Activated CD4-positive, alpha-beta T cell treated with anti-CD3 and anti-CD28 coated beads, Interleukin-2, amount 50 U/mL, for 1 hour (primary cell): ENCODE measurements at regions not wholly inside any gene's neighbourhood (a gene's known extent, or its start where the extent isn't known, plus 50 kb on each side); places are given as distances from the start of the nearest gene placed in this dataset.
"Not testable (repeated sequence)": the region's sequence is repeated elsewhere in the genome, so short reads cannot be mapped to it uniquely, and the experiment has no call there.

Experiments
- DNase-seq: peaks from one replicate; pipeline ENCODE4 v3.0.0-alpha.2; 2020

DNA sequence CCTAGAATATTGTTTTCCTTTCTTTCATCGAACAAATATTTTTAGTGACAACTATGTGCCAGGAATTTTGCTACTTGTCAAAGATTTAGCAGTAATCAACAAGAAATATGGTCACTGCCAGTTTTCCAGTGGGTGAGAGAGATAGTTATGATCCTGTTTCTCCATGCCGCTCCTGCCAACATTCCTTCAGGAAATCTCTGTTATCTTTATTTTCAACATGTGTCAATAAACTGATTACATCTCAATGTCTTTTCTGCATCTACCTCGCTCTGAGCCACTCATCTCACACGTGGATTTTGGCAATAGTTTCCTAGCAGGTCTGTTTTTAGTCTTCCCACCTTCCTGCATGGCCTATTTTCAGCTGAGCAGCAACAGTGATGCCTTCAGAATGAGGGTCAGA lies 650.0 kb upstream of the STXBP6 start:
- no peak for DNase-seq

DNA sequence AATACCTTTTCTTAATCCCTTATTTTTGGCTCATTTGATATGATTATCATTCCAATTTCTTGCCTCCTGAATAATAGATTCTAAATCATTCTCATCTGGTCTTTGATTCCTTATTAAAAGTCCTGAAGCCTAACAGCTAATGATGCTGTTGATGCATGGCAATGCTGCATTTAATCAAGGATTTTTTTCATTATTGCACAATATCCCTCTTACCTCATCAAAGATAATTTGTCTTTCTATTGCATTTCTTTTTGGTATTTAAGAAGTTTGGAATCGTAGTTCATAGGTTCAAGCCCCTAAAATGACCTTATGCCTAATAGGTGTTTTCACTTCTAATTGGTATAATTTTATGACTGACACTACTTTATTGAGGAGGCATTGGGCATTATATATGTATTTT lies 648.2 kb upstream of the STXBP6 start:
- DNase-seq = no peak

DNA sequence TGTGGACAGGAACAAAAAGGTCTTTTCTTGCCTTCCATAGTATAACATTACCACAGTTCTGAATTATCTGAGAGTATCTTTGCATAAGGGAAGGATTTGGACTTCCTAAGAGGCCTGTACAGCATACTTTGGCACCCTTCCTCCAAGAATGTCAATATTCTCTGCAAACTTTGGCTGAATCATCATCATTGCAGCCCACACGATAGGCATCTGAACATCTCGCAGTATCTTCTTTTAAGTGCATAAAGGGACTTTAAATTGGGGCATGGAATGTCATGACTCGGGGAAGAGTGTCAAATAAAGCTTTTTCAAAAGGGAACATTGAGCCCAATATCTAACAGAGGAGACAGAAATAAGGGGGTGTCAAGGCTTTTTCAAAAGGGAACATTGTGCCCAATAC lies 646.2 kb upstream of the STXBP6 start:
- no peak for DNase-seq

DNA sequence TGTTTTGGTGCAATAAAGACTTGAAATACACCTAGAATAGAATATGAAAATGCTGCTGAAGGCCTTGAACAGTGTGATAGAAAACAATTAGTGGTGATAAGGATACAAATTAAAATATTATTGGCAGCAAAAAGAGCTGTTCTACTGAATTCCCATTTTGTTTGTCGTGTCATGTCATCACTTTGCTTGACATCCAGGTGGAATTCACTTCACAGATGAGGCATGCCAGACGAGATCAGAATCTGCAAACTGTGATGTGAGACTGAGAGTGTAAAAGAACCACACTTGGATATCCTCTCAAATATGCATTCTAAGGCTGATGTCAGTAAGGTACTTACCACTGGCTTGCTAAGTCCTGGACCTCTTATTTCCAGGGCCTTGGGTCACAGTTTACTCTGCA lies 635.1 kb upstream of the STXBP6 start:
- DNase-seq = no peak

DNA sequence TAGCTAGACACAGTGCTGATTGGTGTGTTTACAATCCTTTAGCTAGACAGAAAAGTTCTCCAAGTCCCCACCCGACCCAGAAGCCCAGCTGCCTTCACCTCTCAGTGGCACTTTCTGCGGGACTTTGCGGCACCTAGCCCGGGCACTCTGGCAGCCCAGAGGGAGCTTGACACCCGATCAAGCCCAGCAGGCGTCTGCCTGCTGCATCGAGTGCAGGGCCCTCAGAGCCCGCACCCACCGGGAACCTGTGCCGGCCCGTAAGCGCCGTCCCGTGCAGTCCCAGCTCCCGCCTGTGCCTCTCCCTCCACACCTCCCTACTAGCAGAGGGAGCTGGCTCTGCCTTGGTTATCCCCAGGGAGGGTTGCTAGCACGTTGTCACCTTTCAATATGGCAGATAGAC lies 631.0 kb upstream of the STXBP6 start:
- no peak for DNase-seq

DNA sequence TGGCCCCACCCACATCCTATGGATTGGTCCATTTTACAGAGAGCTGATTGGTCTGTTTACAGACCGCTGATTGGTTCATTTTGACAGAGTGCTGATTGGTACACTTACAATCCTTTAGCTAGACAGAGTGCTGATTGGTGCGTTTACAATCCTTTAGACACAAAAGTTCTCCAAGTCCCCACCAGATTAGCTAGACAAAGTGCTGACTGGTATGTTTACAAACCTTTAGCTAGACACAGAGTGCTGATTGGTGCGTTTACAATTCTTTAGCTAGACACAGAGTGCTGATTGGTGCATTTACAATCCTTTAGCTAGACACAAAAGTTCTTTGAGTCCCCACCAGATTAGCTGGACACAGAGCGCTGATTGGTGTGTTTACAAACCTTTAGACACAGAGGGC lies 630.6 kb upstream of the STXBP6 start:
- not testable (repeated sequence) for DNase-seq

DNA sequence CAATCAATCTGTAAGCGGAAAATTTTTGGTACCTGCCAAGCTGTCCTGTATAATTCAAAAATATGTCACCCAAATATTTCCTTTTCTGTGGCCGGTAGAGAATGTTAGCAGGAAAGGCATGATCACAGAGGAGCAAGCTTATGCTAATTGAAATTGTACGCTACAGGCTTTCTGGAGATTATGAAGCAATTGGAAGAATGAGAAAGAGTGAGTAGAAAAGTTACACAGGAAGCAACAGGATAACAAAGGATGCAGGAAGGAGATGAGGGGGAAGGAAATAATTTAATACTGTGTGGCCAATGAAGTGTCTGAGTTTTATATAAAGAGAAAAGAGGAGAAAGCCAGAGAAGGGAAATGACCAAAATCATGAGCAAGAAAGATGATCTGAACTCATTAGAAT lies 627.2 kb upstream of the STXBP6 start:
- no peak for DNase-seq

DNA sequence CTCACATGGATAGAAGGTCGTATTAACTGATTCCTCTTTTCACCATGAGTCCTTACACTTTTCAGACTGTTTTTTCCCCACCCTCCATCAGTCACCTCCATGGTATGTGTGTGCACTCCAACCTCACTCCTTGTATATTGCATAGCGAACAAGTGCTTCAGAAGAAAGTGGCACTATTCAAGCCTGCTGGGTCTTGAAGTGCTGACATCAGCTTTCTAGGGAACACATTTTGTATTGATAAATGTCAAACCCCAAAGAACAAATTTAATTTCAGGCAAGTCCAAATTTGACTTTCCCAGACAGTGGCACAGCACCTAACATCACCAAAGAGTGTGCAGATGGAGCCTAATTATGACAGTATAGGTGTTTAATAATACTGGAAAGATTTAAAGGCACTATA lies 617.4 kb upstream of the STXBP6 start:
- no peak for DNase-seq

DNA sequence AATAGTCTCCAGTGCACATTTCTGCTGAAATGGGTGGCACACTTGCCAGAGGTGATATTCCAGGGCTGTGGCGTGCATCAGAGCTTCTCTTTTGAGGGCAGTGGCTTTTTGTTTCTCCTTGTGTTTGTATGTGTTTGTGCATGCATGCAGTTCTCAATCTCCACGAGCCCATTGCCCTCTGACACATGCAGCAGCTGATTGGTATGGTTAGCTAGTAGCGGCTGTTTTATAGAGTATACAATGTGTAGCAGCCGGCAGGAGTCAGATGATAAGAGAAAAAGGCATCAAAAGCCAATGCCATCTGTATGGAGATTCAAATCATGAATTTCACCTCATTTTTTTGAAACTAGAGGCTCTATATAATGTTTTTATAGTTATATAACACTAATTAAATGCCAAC lies 616.9 kb upstream of the STXBP6 start:
- DNase-seq = no peak

DNA sequence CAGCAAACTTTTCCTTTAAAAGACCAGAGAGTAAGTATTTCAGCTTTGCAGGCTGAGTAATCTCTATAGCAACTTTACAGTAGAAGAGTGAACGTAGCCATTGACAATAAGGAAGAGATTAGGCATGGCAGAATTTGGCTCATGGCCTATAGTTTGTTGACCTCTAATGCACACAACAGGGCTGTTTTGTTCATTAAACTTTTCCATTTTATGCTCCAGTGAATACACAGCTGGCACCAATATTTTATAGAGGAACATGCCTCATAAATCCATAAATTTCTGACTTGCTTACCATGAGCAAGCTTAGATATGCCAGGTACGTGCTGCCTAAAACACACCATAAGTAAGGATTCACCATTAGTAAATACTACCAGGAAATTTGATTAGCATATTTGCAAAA lies 609.0 kb upstream of the STXBP6 start:
- no peak for DNase-seq

DNA sequence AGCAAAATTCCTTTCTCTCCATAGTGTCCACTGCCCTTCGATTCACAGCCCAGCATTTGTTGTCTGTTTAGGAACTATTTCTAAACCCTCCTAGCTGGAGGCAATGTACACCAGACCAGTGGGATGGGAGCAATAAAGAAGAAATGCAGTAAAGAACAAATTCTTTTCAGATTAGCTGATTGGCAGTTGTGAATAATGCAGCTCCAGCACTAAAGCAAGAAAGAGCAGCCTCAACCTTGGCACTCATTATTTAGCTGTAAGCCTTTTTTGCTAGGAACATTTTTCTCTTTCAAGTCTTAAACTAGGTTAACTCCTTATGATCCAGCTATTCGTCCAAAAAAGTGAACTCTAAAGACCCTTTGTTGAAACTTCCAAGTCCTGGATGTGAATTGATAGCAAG lies 580.5 kb upstream of the STXBP6 start:
- DNase-seq = no peak

DNA sequence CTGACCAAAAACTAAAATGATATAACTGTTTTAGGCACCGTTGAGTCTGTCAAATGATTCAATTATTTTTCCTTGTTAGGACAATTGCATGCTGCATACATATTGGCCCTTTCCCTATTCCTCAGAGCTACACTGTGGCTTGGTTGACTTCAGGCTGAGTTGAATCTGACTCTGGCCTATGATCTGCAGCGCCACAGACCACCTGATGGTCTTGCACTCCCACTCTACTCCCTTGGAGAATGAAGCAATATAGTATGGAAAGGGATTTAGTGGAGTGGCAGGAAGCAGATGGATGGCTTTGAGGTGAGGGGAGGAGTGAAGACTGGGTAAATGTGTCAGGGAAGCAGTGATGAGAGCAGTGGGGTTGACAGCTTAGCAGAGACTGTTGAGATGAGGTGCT lies 579.0 kb upstream of the STXBP6 start:
- no peak for DNase-seq

DNA sequence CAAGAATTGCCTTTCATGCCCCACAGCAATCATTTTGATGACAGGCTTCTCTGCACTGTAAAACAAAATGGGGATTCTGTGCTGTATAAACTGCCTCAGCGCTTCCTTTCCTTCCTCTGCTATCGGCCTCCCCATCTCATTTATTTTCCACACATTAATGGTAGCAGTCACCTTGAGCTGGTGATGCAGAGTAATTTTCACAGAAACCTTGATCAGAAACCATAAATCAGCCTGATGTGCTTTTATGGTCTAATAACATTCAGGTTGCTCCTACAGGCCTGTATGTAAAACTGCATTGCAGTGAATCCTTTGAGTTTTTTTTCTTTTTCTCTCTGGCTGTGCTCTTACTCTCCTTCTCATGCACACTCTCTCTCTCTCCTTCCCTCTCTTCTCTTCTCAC lies 578.4 kb upstream of the STXBP6 start:
- no peak for DNase-seq

DNA sequence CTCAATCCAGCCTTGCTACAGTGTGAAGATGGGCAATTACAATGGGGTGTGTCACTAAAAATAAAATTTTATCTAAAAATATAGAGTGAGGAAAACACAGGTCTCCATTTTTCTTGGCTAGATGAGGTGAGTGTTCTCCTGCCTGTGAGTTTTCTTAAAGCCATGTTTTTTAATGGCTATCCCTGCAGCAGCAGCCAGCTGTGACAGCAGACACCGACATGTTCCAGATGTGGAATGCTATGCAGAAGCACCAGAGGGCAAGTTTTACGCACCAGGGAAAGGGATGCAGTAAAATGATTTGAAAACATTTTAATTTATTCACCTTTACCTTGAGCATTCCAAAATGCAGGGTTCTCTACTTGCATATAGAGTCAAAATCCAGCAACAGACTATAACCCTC lies 577.0 kb upstream of the STXBP6 start:
- DNase-seq = no peak

DNA sequence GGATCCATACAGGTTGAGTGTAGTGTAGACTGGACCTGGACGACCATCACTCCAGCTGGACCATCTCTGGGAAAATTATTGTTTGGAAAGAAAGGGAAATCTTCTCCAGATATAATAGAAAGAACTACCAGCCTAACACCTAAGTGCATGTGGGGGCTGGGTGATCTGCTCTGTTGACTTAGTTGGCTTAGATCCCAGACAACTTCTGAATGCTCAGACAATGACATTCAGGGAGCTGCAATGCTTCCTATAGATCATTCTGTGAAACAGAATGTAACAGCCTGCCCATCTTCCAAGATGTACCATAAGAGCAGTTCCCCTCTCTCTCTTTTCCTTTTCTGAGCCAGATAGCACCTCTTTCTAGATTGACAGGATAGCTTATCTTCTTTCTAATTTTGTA lies 572.8 kb upstream of the STXBP6 start:
- DNase-seq = no peak

DNA sequence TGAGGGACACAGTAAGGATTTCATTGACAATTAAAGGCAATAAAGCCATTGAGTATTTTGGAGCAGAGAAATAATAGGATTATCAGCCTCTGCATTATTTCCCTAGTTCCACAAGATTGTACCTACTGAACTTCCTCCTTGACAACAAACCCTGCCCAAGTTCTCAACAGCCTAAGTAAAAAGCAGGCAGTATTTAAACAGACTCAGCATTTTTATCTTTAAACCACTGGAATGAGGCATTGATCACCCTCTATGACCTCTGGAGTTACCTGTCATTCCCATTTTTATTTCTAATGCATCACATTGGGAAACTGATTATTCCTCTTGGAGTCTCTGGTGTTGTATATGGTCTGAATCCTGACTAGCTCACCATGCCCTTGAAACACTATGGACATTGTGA lies 570.6 kb upstream of the STXBP6 start:
- no peak for DNase-seq

DNA sequence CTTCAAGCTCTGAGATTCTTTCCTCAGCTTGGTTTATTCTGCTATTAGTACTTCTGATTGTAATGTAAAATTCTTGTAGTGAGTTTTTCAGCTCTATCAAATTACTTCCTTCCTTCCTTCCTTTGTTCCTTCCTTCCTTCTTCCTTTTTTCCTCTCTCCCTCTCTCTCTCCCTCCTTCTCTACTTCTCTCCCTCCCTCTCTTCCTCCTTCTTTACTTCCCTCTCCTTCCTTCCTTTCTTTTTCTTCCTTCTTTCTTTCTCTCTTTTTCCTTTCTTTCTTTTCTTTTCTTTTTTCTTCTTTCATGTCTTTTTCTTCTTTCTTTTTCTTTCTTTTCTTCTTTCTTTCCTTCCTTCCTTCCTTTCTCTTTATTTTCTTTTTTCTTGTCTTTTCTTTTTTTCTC lies 565.2 kb upstream of the STXBP6 start:
- no peak for DNase-seq

DNA sequence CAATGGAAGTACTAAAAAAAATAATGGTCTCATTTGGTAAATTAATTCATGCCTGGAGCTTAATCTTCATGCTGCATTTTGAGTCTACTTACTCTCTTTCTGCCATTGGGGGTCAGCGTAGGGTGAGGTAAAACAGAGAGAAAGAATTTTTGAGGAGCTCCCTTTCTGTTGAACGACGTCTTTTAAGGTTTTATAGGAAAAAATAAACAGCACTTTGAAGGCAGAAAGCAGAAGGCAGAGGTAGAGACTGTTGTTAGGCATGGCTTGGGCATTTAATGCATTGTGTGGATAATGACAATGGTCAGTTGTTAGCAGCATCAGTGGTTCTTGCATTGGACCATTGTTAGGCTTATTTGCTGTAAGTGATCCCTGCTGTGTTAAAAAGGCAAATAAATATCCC lies 557.2 kb upstream of the STXBP6 start:
- DNase-seq = no peak

DNA sequence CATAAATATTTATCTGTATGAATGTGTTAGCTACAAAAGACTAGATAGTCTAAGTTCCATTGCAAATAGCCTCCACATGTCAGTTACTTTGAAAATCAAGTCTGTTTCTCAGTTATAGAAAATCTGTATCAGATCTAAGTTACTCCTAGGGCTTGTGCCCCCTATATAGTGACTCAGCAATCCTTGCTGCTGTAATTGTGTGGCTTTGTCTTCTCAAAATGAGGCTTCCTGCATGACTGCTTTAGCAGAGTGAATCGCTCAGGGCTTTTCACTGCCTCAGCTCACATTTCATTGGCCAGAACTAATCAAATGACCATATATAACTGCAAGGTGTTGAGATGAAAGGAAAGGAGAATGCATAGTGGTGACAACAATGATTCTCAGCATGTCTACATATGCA lies 552.2 kb upstream of the STXBP6 start:
- no peak for DNase-seq

DNA sequence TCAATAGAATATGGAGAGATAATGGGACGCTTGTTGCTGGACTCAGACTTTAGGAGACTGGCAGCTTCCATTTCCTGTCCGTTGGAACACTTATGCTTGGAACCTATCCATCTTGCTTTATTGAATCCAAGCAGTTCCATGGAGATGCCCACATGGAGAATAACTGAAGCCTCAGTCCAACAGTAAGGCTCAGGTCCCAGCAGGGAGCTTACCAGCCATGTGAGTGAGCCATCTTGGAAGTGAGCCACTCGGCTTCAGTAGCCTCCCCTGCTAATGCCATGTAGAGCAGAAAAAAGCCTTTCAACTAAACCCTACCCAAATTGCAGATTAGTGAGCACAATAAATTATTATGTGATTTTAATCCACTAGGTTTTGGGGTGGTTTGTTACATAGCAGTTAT lies 538.8 kb upstream of the STXBP6 start:
- no peak for DNase-seq

DNA sequence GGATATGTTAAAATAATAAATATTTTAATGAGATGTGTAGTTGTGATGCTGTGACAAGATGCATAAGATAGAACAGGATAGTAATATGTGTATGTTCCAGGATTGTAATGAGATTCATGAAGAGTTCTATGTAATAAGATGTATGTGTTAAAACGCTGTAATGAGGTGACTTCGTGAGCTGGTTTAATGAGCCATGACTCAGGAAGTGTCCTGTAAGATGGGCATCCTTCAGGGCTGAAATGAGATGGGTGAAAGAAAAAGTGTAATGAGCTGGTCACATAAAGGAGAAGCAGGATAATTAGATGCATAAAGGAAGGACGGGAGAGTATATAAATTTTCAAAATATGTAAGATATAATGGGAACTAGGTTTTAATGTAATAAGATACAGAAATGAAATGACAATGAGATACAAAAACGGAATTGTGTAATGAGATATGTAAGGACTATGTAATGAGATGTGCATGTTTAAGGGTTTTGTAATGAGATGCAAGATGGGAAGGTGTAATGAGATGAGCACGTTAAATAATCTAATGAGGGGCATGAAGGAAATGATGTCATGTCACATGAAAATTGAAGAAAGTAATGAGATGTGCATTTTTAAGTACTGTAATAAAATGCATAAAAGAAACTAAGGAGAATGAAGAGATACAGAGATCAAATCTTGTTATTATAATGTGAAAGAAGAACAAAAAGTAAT lies 524.8 kb upstream of the STXBP6 start:
- DNase-seq = no peak

DNA sequence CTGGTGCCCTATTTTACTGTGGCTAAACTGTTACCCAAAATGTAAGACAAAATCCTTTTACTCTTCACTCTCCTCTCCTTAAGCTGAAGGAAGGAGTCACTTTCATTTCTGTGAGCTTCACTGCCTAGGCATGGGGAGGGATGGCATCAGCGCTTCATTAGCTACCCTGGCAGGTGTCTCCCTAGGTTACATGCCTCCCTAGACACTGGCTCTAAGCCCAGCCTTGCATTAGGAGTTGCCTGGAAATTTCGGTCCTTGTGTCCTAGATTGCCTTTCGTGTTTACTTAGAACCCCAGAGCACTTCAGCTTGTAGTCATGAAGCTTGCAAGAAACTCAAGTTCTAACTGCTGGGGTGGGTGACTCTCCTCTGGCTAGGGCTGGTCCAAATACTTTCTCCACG lies 520.5 kb upstream of the STXBP6 start:
- DNase-seq = no peak

DNA sequence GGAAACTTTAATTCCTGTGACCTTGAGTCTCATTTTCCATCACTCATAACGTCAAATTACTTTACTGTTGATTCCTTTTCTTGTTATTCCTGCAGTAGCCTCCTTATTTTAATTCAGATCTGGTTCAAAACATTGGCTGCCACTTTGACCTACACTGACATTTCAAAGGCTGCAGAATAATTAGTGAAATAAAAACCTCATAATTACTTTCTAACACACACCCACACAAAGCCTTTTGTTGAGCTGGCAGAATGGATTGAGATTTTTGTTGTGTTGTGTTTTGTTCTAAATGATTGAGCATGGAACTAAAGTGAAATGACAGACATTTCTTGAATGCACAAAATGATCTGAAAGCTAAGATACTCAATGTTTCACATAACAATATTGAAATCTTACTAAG lies 507.5 kb upstream of the STXBP6 start:
- no peak for DNase-seq

DNA sequence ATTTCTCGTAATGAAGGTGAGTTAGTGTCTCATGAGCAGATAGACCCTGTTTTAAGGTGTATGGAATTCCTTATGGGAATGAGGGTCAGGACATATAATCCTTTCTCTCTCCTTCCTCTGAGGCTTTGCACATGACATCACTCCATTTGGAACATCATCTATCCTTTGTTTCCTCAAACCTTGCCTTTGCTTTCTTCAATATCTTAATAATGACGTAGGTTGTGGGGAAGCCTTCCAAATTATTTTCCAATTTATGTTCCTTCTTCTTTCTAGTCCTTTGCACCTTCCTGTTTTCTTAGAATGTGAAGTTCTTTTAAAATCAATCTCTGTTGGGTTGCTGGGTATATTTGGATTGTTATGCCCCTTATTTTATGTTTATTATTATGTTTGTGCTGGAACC lies 502.9 kb upstream of the STXBP6 start:
- DNase-seq = no peak

DNA sequence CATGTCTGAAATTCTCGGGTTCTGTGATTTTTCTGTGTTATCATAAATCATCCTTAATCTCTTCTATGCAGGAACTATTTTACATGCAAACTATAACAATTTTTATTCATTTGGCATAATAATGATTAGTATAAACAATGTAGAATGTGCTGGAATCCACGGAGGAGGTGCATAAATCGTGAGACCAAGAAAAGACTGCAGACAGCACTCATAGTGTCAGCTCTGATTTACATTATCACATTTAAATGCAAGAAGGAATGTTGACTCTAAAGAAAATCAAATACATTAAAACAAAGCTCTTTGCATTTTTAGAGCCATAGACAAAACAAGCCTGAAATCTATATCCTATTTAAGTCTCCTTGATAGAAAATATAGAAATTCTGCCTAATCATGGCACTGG lies 501.7 kb upstream of the STXBP6 start:
- DNase-seq = no peak

DNA sequence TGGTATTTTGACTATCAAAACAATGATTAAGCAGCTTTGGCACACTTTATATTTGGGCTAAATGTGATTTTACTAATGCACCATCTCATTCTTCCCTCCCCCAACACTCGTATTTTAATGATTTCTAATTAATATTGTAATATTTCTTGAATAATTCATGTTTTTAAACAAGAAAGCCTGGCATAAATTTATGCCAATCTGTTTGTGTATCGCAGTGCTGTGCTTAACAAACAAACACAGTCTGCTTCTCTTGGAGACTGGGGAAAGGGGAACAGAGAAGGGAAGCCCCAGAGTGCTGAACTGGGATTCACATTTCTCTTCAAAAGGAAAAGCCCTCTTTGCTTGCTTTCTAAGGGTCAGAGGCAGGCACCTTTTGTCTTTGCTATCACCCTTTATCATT lies 496.9 kb upstream of the STXBP6 start:
- DNase-seq = no peak
